ENCODE measurements at regions not wholly inside any gene's neighbourhood (a gene's known extent, or its start where the extent isn't known, plus 50 kb on each side); places are given as distances from the start of the nearest gene placed in this dataset.
"Not testable (repeated sequence)": the region's sequence is repeated elsewhere in the genome, so short reads cannot be mapped to it uniquely, and the experiment has no call there.

GRCh38 chr22:11042116-11042515 lies 4485.9 kb upstream of the OR11H1 start:
- H2AFZ ChIP-seq (replicated peaks; ENCODE audit: low read length, poor library complexity): no peak overlapping the region
- no peak for TF ChIP-seq USF2 (IDR thresholded peaks at IDR 0.05; ENCODE audit: low read depth, low read length)
- H4K8ac ChIP-seq (ENCODE audit: low read depth in 2 of 2, low read length in 2 of 2): no peak overlapping the region
- no peak overlapping the region for H2AK9ac ChIP-seq (replicated peaks; ENCODE audit: low read depth, low read length, poor library complexity)
- WGBS, 2 experiments (ENCODE audit: extremely low coverage in 2 of 2, insufficient read length in 1 of 2): 8% methylated on average over 2 of the region's 6 CpGs; no CpG with 5 or more reads in 1 of the 2 experiments
- no peak overlapping the region for H4K5ac ChIP-seq (ENCODE audit: low read depth, low read length)
- no peak overlapping the region for H4K91ac ChIP-seq (ENCODE audit: insufficient read depth, low read depth, low read length)
- POLR2A ChIA-PET (ENCODE audit: unreplicated experiment): no interaction called here
- in situ Hi-C loops (cut with MboI; ENCODE audit: low sequenced_read_pairs) (no loop called here), dilution Hi-C loops (cut with HindIII; ENCODE audit: low sequenced_read_pairs, unreplicated experiment) (no loop called here), intact Hi-C loops (cut with micrococcal nuclease) (no loop called here)
- H2BK5ac ChIP-seq (ENCODE audit: low read depth, low read length, poor library complexity, severe bottlenecking): no peak overlapping the region
- CTCF ChIA-PET: no interaction called here
- peaks cover 22% of the 10 kb centered on the region for H3K9me3 ChIP-seq (ENCODE audit: control insufficient read depth, insufficient read depth, low read length)
- no peak overlapping the region for H2BK15ac ChIP-seq (ENCODE audit: low read depth, low read length)
- H3K4me3 ChIP-seq (ENCODE audit: insufficient read depth, low read depth, low read length): no peak overlapping the region
- H3K27me3 ChIP-seq (ENCODE audit: control insufficient read depth, insufficient read depth, low read length): no peaks in the 10 kb centered on the region
- no peak overlapping the region for H3K56ac ChIP-seq (ENCODE audit: extremely low read depth, insufficient read depth, low read length)
- no peak overlapping the region for H3K9ac ChIP-seq (ENCODE audit: low read depth, low read length)
- H3K27ac ChIP-seq (ENCODE audit: insufficient read depth, low read length): no peak overlapping the region
- ATAC-seq (ENCODE audit: low read depth) (no peak), DNase-seq (no peak)
- BruUV-seq (replicated peaks): no TSS peak
- H3K36me3 ChIP-seq (ENCODE audit: control insufficient read depth, insufficient read depth, low read length): no peaks in the 10 kb centered on the region
- H3K79me1 ChIP-seq (ENCODE audit: low read depth in 1 of 2, low read length in 2 of 2): no peaks in the 10 kb centered on the region
- H3K4ac ChIP-seq (ENCODE audit: low read depth, low read length): no peak overlapping the region
- H3K18ac ChIP-seq (ENCODE audit: low read depth, low read length): no peak overlapping the region
- H2AK5ac ChIP-seq (ENCODE audit: low read depth, low read length): no peak overlapping the region
- H3K9me1 ChIP-seq (ENCODE audit: insufficient read depth, low read length): no peaks in the 10 kb centered on the region
- no peak overlapping the region for H2BK120ac ChIP-seq (ENCODE audit: low read depth, low read length)
- H2BK20ac ChIP-seq (ENCODE audit: low read depth, low read length): no peak overlapping the region
- no peak overlapping the region for H3K14ac ChIP-seq (replicated peaks; ENCODE audit: low read depth, low read length)
- no peaks in the 10 kb centered on the region for H3K4me1 ChIP-seq (ENCODE audit: control insufficient read depth, insufficient read depth, low read length)
- H4K20me1 ChIP-seq (ENCODE audit: insufficient read depth, low read length): no peaks in the 10 kb centered on the region
- H3K23ac ChIP-seq (ENCODE audit: low read depth, low read length): no peak overlapping the region
- no peak overlapping the region for H3K4me2 ChIP-seq (ENCODE audit: low read depth, low read length)

- in situ Hi-C loops (cut with MboI; ENCODE audit: low sequenced_read_pairs); H3K79me1 ChIP-seq (ENCODE audit: low read depth in 1 of 2, low read length in 2 of 2); H2AK9ac ChIP-seq (replicated peaks; ENCODE audit: low read depth, low read length, poor library complexity): not testable (repeated sequence)
These were observed 4484.7 kb upstream of the OR11H1 start for GRCh38 chr22:11043289-11043688.

More at GRCh38 chr22:11043289-11043688, 4484.7 kb upstream of the OR11H1 start:
- H3K36me3 ChIP-seq (ENCODE audit: control insufficient read depth, insufficient read depth, low read length); BruUV-seq (replicated peaks); H4K91ac ChIP-seq (ENCODE audit: insufficient read depth, low read depth, low read length); DNase-seq; H4K5ac ChIP-seq (ENCODE audit: low read depth, low read length); H3K27ac ChIP-seq (ENCODE audit: insufficient read depth, low read length); H3K9ac ChIP-seq (ENCODE audit: low read depth, low read length); H3K56ac ChIP-seq (ENCODE audit: extremely low read depth, insufficient read depth, low read length); H3K4me3 ChIP-seq (ENCODE audit: insufficient read depth, low read depth, low read length); H2AK5ac ChIP-seq (ENCODE audit: low read depth, low read length); H3K4me2 ChIP-seq (ENCODE audit: low read depth, low read length); H3K14ac ChIP-seq (replicated peaks; ENCODE audit: low read depth, low read length); dilution Hi-C loops (cut with HindIII; ENCODE audit: low sequenced_read_pairs, unreplicated experiment); intact Hi-C loops (cut with micrococcal nuclease); H3K18ac ChIP-seq (ENCODE audit: low read depth, low read length); H3K4ac ChIP-seq (ENCODE audit: low read depth, low read length); H2BK20ac ChIP-seq (ENCODE audit: low read depth, low read length); H3K9me1 ChIP-seq (ENCODE audit: insufficient read depth, low read length); POLR2A ChIA-PET (ENCODE audit: unreplicated experiment); H2BK120ac ChIP-seq (ENCODE audit: low read depth, low read length); H4K8ac ChIP-seq (ENCODE audit: low read depth in 2 of 2, low read length in 2 of 2); CTCF ChIA-PET; H4K20me1 ChIP-seq (ENCODE audit: insufficient read depth, low read length); H3K4me1 ChIP-seq (ENCODE audit: control insufficient read depth, insufficient read depth, low read length); H2BK15ac ChIP-seq (ENCODE audit: low read depth, low read length); H2AFZ ChIP-seq (replicated peaks; ENCODE audit: low read length, poor library complexity); H3K27me3 ChIP-seq (ENCODE audit: control insufficient read depth, insufficient read depth, low read length); H2BK5ac ChIP-seq (ENCODE audit: low read depth, low read length, poor library complexity, severe bottlenecking); ATAC-seq (ENCODE audit: low read depth); H3K23ac ChIP-seq (ENCODE audit: low read depth, low read length): not testable (repeated sequence)
- peaks cover 13% of the 10 kb centered on the region for H3K9me3 ChIP-seq (ENCODE audit: control insufficient read depth, insufficient read depth, low read length)

All from IMR-90 (cell line).